GM19043 (cell line): ENCODE measurements at regions not wholly inside any gene's neighbourhood (a gene's known extent, or its start where the extent isn't known, plus 50 kb on each side); places are given as distances from the start of the nearest gene placed in this dataset.

Source experiments
- ATAC-seq: cut with Tn5 transposase; IDR thresholded peaks from one replicate; pipeline ENCODE4 v1.9.1; 2021; ENCODE audit warnings: low read depth; ENCODE audit not compliant: unreplicated experiment

GRCh38 chr1:103854279-103854678 is 104.6 kb downstream of the AMY1C start:
- no peak for ATAC-seq

GRCh38 chr1:103859721-103860120 is 110.0 kb downstream of the AMY1C start:
- ATAC-seq: no peak

- ATAC-seq: no peak
Observed at GRCh38 chr1:103898576-103899345, 149.1 kb downstream of the AMY1C start.

- no peak for ATAC-seq
Observed at GRCh38 chr1:103900005-103900404, 150.3 kb downstream of the AMY1C start.

GRCh38 chr1:103901072-103901471 is 151.4 kb downstream of the AMY1C start:
- no peak for ATAC-seq

- no peak for ATAC-seq
Observed at GRCh38 chr1:103905363-103905762, 155.7 kb downstream of the AMY1C start.

- ATAC-seq: no peak
Observed at GRCh38 chr1:103911450-103911849, 161.8 kb downstream of the AMY1C start.

GRCh38 chr1:103917795-103918194 is 168.1 kb downstream of the AMY1C start:
- ATAC-seq: no peak

GRCh38 chr1:103931891-103932290 is 182.2 kb downstream of the AMY1C start:
- ATAC-seq: no peak

- peak; percentile 56 for ATAC-seq
Observed at GRCh38 chr1:103937763-103938357, 188.2 kb downstream of the AMY1C start.

- no peak for ATAC-seq
Observed at GRCh38 chr1:103941086-103941485, 191.4 kb downstream of the AMY1C start.

GRCh38 chr1:103942029-103942428 is 192.3 kb downstream of the AMY1C start:
- ATAC-seq: no peak

- ATAC-seq: no peak
Observed at GRCh38 chr1:103945774-103946173, 196.1 kb downstream of the AMY1C start.

- ATAC-seq: no peak
Observed at GRCh38 chr1:103948526-103948925, 198.8 kb downstream of the AMY1C start.

- no peak for ATAC-seq
Observed at GRCh38 chr1:103949779-103950178, 200.1 kb downstream of the AMY1C start.

- no peak for ATAC-seq
Observed at GRCh38 chr1:103953386-103953785, 203.7 kb downstream of the AMY1C start.

- ATAC-seq: no peak
Observed at GRCh38 chr1:103958699-103959098, 209.0 kb downstream of the AMY1C start.

GRCh38 chr1:103959565-103959964 is 209.9 kb downstream of the AMY1C start:
- no peak for ATAC-seq

- ATAC-seq: no peak
Observed at GRCh38 chr1:103960045-103960444, 210.3 kb downstream of the AMY1C start.

GRCh38 chr1:103960710-103961109 is 211.0 kb downstream of the AMY1C start:
- no peak for ATAC-seq

- ATAC-seq: no peak
Observed at GRCh38 chr1:103986792-103987191, 237.1 kb downstream of the AMY1C start.

- ATAC-seq: no peak
Observed at GRCh38 chr1:103997631-103998030, 247.9 kb downstream of the AMY1C start.
